ENCODE measurements at regions not wholly inside any gene's neighbourhood (a gene's known extent, or its start where the extent isn't known, plus 50 kb on each side); places are given as distances from the start of the nearest gene placed in this dataset.

DNA sequence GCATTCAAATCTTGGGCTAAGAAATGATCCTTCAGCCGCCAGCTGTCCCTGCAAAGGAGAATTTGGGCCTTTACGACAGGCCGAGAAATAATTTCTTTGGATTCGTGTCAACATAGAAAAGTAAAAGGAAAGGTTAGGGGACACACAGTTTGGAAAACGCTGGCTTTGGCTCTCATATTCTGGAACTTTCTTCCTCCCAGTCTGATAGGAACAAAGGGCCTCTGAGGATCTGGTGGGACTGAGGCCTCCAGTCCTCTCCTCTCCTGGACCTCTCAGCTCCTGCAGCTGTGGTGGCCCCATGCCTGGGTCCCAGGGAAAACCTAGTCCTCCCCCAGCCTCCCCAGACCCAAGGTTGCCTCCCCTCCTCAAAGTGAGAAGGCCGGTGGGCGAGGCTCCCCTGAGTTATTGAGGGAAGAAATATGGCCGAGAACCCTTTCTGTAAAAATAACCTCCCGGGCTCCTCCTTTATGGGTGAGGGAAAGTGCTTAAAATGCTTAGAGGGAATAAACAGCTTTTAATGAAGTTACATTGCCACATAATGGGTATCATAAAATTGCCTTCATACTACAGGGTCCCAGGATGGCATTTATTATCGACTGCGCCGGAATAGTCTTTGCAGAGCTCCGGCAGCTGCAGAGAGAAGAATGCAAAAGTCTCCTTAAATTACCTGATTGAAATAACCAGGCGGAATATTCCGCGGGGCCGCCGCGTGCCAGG lies 188.3 kb downstream of the PHETA1 start:
- CTCF ChIA-PET, result interaction anchor here (0.6 to 2.1 kb wide), 4 partner anchors 8 to 156 kb away, joined by 3 to 5 read pairs (median 3); no protein-coding TSS in a partner anchor
- Histone ChIP-seq H3K4me3 (no peak overlapping the region), H3K27ac (no peak overlapping the region), H3K4me1 (no peaks in the 10 kb centered on the region), H3K9me3 (no peaks in the 10 kb centered on the region), H3K4me2 (no peak overlapping the region)
- ATAC-seq (no peak), DNase-seq (ENCODE audit: low read depth in 1 of 2, low spot score in 1 of 2) (no peak), FAIRE-seq (no peak)
- WGBS (ENCODE audit: missing lambda C conversion rate), result 75% methylated on average over 19 of the region's 19 CpGs
- POLR2A ChIA-PET, result no interaction called here
- TF ChIP-seq MAFK (IDR thresholded peaks at IDR 0.05; ENCODE audit: partially characterized antibody) (no peak), ESRRA (IDR thresholded peaks at IDR 0.05; ENCODE audit: borderline replicate concordance, low read length) (no peak), NFE2L2 (conservative IDR thresholded peaks at IDR 0.05; ENCODE audit: low read length) (no peak), ZC3H11A (IDR thresholded peaks at IDR 0.05) (no peak), CBX8 (IDR thresholded peaks at IDR 0.05) (no peak)

- WGBS (ENCODE audit: missing lambda C conversion rate), result 32% methylated on average over 18 of the region's 18 CpGs
- H3K4me1 ChIP-seq, result no peaks in the 10 kb centered on the region
- DNase-seq (ENCODE audit: low read depth in 1 of 2, low spot score in 1 of 2), result no peak
- TF ChIP-seq EHF (CRISPR knock-in tag; IDR thresholded peaks at IDR 0.05) (no peak), RCOR1 (IDR thresholded peaks at IDR 0.05; ENCODE audit: low read depth, low read length) (no peak), HOXB13 (CRISPR knock-in tag; IDR thresholded peaks at IDR 0.05; ENCODE audit: low read depth) (no peak), EP300 (IDR thresholded peaks at IDR 0.05) (no peak), RARB (CRISPR knock-in tag; IDR thresholded peaks at IDR 0.05) (no peak)
- TF ChIP-seq, protein P1, sequence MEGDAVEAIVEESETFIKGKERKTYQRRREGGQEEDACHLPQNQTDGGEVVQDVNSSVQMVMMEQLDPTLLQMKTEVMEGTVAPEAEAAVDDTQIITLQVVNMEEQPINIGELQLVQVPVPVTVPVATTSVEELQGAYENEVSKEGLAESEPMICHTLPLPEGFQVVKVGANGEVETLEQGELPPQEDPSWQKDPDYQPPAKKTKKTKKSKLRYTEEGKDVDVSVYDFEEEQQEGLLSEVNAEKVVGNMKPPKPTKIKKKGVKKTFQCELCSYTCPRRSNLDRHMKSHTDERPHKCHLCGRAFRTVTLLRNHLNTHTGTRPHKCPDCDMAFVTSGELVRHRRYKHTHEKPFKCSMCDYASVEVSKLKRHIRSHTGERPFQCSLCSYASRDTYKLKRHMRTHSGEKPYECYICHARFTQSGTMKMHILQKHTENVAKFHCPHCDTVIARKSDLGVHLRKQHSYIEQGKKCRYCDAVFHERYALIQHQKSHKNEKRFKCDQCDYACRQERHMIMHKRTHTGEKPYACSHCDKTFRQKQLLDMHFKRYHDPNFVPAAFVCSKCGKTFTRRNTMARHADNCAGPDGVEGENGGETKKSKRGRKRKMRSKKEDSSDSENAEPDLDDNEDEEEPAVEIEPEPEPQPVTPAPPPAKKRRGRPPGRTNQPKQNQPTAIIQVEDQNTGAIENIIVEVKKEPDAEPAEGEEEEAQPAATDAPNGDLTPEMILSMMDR (IDR thresholded peaks at IDR 0.05), result no peak
- H3K9me3 ChIP-seq, result no peaks in the 10 kb centered on the region
- ChIA-PET POLR2A (no interaction called here), CTCF (interaction anchor here (1.3 to 1.5 kb wide), 2 partner anchors 17 to 285 kb away, joined by 3 read pairs; no protein-coding TSS in a partner anchor)
- FAIRE-seq, result no peak
- no peak overlapping the region for H3K4me2 ChIP-seq
- H3K27ac ChIP-seq, result no peak overlapping the region
- no peak overlapping the region for H3K4me3 ChIP-seq
- ATAC-seq, result no peak; a peak in 1 of 6 replicates
These were observed 190.5 kb downstream of the PHETA1 start for GRCh38 chr12:111178181-111179081.

- FAIRE-seq (no peak), ATAC-seq (no peak)
- CTCF ChIA-PET, result interaction anchor here (0.6 to 2.8 kb wide), 10 partner anchors 8 to 774 kb away, joined by 3 to 27 read pairs (median 6); no protein-coding TSS in a partner anchor
- TF ChIP-seq CBX8 (IDR thresholded peaks at IDR 0.05) (no peak), ZC3H11A (IDR thresholded peaks at IDR 0.05) (no peak), RCOR1 (IDR thresholded peaks at IDR 0.05; ENCODE audit: low read depth, low read length) (no peak), HOXA7 (CRISPR knock-in tag; IDR thresholded peaks at IDR 0.05) (no peak), KDM5A (IDR thresholded peaks at IDR 0.05) (no peak), POLR2AphosphoS2 (conservative IDR thresholded peaks at IDR 0.05; ENCODE audit: low read length) (no peak), MAFK (IDR thresholded peaks at IDR 0.05; ENCODE audit: partially characterized antibody) (no peak), CEBPB (IDR thresholded peaks at IDR 0.05) (no peak), CHD4 (IDR thresholded peaks at IDR 0.05; ENCODE audit: borderline replicate concordance) (no peak), HOXB13 (CRISPR knock-in tag; IDR thresholded peaks at IDR 0.05; ENCODE audit: low read depth) (no peak), FOXS1 (CRISPR knock-in tag; IDR thresholded peaks at IDR 0.05) (no peak), RNF2 (IDR thresholded peaks at IDR 0.05; ENCODE audit: borderline replicate concordance, low read depth) (no peak), TP53 (CRISPR knock-in tag; IDR thresholded peaks at IDR 0.05) (no peak), KDM1A (IDR thresholded peaks at IDR 0.05; ENCODE audit: low read depth) (no peak), ZSCAN20 (CRISPR knock-in tag; IDR thresholded peaks at IDR 0.05) (no peak), PBX3 (IDR thresholded peaks at IDR 0.05) (no peak)
- TF ChIP-seq, protein P2, sequence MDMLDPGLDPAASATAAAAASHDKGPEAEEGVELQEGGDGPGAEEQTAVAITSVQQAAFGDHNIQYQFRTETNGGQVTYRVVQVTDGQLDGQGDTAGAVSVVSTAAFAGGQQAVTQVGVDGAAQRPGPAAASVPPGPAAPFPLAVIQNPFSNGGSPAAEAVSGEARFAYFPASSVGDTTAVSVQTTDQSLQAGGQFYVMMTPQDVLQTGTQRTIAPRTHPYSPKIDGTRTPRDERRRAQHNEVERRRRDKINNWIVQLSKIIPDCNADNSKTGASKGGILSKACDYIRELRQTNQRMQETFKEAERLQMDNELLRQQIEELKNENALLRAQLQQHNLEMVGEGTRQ (IDR thresholded peaks at IDR 0.05), result no peak
- TF ChIP-seq, protein P3, sequence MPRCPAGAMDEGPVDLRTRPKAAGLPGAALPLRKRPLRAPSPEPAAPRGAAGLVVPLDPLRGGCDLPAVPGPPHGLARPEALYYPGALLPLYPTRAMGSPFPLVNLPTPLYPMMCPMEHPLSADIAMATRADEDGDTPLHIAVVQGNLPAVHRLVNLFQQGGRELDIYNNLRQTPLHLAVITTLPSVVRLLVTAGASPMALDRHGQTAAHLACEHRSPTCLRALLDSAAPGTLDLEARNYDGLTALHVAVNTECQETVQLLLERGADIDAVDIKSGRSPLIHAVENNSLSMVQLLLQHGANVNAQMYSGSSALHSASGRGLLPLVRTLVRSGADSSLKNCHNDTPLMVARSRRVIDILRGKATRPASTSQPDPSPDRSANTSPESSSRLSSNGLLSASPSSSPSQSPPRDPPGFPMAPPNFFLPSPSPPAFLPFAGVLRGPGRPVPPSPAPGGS (IDR thresholded peaks at IDR 0.05), result no peak
- TF ChIP-seq, protein P4, sequence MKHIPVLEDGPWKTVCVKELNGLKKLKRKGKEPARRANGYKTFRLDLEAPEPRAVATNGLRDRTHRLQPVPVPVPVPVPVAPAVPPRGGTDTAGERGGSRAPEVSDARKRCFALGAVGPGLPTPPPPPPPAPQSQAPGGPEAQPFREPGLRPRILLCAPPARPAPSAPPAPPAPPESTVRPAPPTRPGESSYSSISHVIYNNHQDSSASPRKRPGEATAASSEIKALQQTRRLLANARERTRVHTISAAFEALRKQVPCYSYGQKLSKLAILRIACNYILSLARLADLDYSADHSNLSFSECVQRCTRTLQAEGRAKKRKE (CRISPR knock-in tag; IDR thresholded peaks at IDR 0.05; ENCODE audit: low read depth), result no peak
These were observed 193.3 kb downstream of the PHETA1 start for GRCh38 chr12:111175396-111176094.

More at GRCh38 chr12:111175396-111176094, 193.3 kb downstream of the PHETA1 start:
- POLR2A ChIA-PET, result no interaction called here
- no peak overlapping the region for H3K4me2 ChIP-seq
- no peak for DNase-seq (ENCODE audit: low read depth in 1 of 2, low spot score in 1 of 2)
- no peaks in the 10 kb centered on the region for H3K9me3 ChIP-seq
- H3K4me3 ChIP-seq, result no peak overlapping the region
- 37% methylated on average over 10 of the region's 10 CpGs for WGBS (ENCODE audit: missing lambda C conversion rate)
- no peak overlapping the region for H3K27ac ChIP-seq
- H3K4me1 ChIP-seq, result no peaks in the 10 kb centered on the region

All from A549 (cell line).